Dermis blood vessel endothelial cell (primary cell): ENCODE measurements at regions not wholly inside any gene's neighbourhood (a gene's known extent, or its start where the extent isn't known, plus 50 kb on each side); places are given as distances from the start of the nearest gene placed in this dataset.

ENCODE experiments used
- DNase-seq: peaks from one replicate; pipeline ENCODE4 v3.0.0; 2010

DNA sequence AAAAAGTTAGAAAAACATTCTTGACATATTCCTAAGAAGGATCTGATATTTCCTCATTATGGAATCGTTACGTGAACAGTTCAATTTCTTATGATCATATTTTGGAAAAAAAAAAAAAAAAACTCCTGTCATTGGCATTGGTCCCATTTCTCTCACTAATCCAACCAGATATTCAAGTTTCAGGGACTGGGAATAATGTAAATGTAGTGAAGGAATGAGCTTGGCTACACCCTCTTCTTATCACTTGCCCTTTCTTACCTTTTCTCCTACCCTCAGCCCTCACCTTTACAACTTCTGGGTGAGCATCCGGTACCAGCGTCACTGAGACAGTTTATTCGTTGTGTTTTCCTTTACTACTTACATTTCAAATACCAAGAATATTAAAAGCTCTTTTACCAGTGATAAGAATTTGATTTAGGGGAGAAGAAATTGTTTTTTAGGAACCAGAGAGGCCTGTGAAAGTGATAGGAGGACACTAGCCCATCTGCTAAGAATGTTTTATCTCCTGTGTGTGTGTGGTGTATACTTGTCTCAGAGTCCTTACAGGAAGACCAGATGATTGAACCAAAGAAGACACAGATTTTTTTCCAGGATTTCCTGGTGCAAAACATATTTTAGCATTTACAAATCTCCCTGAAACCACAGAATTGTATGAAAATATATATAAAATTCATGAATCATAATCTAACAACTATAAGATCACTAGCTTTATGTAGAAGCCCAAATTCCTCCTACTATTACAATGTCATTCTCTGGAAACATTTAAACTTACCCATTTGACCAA is 946.7 kb downstream of the ZPLD1 start:
- no peak for DNase-seq

DNA sequence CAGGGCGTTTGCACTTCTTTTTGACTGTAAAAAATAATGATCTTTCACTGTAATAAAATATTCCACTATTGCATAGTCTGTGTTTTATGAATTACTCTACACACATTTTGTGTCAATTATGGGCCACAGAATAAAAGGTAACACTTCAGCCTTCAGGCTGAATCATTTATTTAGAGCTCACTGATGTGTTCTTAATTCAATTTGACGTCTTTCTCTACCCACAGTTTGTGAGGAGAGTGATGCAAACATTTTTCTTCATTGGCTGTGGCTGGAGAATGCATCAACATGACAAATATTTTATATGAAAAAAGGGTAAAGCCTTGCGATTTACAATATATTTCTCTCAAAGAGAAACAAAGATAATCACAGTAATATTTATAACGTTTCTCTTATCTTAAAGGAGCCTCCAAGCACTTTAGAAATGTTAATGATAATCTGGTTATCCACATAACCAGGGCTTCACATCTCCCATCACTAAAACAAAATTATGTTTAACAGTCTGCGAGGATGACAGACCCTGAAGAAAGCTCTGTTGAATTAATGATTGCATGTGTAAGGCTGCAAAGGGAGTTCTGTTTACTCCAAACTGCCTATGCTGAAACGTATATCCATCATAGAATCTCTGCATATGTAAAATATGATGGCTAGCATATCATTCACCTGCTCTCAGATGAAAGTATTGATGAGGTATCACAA is 951.3 kb downstream of the ZPLD1 start:
- DNase-seq, result no peak

DNA sequence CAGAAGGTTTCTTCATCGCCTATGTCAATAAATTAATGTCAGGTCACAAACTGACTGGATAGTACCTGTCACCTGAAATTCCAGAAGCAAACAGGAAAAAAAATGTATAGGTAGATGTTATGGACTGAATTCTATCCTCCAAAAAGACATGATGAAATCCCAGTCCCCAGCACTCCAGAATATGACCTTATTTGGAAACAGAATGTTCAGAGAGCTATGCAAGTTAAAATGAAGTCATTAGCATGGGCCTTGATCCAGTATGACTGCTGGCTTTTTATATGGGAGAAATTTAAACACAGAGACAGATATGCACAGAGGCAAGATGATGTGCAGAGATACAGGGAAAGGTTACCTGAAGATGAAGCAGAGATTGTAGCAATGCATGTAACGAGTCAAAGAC is 953.4 kb downstream of the ZPLD1 start:
- DNase-seq, result no peak

DNA sequence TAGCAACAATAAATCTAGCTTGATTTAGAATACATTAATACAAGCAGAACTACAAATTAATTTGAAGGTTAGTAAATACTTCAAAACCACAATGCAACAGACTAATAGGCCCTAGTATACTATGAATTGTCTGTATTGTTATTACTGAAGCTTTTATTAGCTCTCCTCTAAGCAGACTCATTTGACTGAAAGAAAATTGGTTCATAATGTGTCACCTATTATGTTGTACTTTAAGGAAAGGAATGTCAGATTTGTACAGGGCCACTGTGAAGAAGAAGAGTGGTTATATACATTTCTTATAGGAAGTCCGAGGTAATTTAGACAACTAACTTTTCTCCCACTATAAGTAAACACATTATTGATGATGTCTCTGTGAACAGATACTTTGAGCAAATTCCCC is 954.5 kb downstream of the ZPLD1 start:
- DNase-seq, result no peak

DNA sequence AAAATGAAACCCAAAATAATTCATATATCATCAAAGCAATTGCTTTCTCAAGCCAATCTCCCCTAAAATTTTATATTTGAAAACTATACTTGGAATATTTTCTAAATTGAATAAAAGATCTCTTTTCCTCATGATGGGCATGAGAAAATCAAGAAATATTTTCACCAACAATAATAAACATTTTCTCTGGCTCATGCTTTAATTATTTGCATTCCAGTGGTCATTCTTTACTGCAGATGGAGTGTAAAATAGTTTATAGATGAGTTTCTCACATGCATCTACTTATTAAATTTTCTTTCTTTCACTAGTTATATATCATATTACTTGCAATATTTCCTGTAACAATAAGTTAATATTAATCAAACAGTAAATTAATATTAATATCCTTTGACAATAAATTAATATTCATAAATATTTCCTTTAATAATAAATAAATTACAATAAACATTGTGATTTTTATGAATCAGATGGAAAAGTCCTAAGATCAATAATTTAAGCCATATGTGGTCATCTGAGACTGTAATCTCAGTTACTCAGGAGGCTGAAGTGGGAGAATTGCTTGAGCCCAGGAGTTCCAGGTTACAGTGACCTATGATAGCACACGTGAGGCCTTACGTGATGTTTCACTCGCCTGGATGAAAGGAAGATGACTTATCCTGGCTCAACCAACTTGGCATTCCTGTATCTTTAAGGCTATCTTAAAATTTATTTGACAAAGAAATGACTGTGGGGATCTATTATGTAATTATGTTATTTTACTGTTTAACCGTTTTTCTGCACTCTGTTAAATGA is 958.8 kb downstream of the ZPLD1 start:
- no peak for DNase-seq

DNA sequence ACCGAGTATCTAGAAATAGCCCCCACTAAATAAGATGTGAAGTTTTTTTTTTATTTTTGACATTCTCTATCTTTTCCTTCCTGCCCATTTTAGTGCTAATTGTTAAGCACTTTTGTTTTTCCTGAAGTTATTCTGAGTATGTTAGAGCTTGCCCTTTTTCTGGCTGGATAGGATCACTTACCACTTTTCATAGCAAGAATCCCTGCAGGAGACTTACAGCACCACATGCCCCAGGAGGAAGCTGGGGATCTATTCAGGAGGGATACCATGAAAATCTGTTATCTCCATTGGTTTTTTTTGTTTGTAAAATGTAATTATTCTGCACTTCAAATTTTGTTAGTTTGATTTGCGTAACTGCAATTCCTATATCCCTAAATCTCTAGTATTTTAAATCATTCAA is 968.4 kb downstream of the ZPLD1 start:
- DNase-seq, result no peak

DNA sequence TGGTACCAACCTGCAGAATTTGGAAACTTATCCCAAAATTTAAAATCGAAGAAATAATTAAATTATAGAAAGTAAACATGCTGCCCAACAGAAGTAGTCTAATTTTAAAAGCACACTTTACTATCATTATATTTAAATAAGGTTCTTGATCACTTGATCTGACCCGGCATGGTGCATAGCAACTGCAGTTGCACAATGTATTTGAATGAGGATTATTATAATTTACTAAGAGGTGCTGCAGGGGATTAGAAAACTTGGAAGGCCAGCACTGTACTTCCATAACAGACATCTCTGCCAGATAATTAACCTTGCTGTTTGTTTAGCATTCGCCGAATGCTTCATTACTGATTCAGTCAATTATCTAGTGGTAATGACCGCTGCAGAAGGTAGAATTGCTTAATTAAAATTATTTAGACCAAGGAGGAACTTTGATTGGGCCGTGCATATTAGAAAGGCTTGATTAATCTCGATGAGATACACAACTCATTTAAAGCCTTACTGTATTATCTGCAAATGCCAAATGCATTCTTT is 971.6 kb downstream of the ZPLD1 start:
- no peak for DNase-seq

DNA sequence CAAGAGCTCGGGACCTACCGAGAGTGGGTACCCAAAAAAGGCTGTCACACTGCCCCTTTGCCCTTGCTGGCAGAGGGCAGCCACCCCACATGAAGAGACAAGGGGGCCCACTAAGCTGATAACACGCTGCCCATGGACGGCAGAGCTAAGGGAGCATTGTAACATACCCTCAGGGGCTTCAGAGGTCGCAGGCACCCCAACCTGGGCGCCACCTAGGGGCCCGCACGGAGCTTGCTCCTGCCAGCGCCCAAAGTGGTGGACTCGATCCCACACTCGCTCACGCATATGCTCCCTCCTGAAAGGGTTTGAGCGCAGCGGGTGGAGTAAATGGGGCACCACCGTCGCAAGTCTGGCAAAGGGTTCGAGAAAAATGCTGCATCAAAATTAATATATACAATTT is 975.4 kb downstream of the ZPLD1 start:
- no peak for DNase-seq

DNA sequence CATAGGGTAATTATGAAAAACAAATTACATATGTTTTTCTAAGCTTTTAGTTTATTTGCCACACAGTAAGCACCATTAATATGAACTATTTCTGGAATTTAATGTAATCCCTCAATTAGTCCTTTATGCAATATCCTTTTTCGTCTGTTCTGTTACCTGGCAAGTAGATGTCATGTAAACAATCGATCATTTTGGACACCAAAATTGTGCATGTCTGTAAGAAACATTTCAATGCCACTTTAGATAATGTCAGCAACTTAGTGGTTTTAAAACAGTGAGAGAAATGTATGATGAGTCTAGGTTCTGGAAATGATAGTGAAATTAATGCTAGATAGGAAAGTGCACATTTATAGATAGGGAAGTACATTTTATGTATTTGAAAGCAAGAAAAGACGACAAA is 986.6 kb downstream of the ZPLD1 start:
- DNase-seq, result no peak

DNA sequence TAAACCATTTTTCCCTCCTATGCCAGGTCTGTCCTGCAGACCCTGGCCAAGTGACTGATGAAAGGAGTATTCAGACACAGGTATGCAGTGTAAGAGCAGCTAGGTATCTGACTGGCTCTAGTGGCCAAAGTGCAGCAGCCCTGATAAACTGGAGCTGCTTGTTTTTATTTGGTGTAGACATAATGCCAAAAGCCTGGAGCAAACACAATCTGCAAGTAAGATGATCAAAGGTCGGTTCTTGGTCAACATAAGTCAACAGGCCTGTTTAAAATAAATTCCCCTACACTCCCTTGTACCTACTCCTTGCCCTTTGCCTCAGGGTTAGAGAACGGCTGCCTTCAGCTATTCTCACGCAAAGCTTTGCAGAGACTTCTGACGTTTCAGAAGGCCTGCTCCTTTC is 1003.1 kb downstream of the ZPLD1 start:
- no peak for DNase-seq

DNA sequence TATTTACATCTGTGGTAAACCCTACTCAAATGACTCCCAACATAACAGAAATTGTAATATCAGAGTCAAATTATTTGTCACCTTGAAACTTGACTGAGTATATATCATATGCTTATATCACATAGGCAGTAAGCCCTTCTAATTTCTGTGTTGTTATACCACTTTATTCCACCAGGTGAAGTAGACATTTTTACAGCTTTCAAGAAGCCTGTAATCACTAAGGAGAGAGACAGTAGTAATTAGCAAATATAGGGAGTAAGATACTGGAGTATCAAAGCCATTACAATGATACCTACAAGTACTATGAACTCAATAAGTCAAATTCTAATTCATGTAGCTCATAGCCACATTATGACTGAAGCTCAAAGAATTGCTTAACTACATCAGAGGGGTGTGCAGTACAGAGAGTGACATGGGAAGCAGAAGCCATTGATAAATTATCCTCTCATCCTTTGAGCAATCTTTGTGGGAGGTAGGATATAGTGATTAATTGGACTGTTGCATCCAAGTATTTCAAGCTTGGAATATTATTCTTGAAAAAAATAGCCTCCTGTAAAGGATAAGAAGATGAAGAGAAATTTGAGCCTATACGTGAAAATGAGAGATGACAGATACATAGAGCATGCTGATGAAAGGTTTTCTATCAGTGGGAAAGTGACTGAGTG is 1005.9 kb downstream of the ZPLD1 start:
- DNase-seq, result no peak

DNA sequence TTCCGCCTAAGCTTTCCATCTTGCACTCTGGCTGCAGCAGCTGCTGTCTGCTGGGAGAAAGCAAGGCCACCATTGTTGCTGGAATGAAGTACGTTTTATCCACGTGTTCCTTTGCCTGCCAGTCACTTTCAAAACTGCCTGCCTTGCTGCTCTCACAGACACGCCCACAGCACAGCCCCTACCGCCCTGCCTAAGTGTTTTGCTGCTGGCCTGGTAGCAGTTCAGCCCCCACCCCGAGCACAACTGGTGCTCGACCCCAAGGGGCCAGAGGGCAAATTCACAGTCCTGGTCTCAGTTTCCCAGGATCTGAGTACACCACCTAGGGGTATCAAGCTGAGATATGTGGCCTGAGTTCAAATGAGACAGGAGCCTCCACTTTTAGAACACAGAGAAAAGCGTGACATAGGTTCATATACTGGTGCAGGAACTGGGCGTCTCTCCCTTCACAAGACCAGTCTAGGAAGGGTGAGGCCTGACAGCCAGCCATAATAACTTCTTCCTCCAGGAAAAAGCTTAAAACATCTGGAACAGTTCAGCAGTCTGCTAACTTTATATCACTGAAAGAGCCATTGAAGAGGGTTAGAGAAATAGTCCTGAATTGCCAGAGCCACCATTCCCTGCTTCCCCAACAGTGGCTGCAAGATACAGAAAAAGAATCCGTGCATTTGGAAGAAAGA is 1012.3 kb downstream of the ZPLD1 start:
- no peak for DNase-seq

DNA sequence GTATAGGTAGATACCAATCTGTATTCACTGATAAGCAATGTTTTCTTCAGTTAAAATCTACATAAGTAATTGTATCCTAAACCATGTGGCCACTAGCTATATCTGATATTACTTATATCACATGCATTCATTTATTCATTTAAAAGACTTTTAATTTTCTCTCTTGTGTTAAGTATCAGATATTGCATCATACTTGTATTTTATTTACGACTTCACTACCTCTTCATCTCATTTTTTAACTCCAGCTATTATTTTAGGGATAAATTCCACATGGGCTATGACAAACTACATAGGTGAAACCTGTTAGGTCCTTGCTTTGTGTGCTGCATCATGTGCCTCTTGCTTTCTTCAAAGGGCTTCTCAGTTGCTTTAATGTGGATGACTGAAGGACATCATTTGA is 1018.3 kb downstream of the ZPLD1 start:
- no peak for DNase-seq

DNA sequence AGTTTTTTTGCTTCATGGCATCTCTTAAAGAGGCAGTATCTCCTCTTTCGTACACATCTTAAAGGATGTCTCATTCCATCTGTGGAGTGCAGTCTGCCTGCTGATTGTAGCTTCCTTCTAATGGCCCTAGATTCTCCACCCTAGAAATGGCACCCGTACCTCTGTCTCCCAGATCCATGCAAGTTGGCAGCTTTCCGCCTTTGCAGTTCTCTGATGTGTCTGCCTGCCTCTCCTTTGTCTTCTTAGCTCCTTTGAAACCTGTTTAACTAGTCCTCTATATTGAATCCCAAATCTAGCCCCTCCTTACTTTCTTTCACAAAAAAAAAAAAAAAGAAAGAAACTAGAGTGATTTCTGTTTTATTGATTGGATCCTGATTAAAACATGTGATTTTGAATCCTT is 1025.0 kb downstream of the ZPLD1 start:
- DNase-seq, result no peak

DNA sequence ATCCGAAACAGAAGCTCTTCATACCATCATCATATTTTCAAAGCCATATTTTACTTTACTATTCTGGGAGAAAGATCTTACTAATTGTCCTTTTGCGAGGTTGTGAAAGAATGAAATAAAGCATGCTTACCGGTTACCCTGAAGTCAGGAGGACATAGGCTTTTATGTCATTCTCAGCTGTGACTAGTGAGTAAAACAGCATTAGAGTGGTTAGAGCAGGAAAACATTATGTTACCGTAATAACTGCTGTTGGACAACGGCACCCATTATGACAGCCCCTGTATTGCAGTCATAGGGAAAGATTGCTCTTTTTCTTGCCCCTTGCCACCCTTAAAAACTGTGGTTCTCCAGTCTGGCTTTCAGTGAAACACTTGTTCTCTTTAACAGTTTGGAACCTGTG is 1035.7 kb downstream of the ZPLD1 start:
- no peak for DNase-seq

DNA sequence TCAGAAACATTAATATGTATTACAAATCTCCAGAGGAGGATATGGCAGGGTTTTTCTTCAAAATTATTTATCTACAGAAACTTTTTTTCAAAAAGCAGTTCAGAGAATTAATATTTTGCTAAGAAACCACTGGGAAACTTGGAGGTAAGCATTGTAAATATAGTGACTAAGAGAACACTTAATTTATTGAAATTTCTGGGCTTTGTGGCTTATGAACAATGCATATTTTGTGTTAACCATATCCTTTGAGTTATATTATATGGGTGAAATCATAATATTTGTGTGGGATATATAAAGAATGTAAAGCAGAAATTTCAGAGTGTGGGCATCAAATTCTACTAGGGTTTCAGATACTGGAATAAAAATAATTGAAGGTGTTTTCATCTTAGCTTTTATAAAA is 1059.2 kb downstream of the ZPLD1 start:
- no peak for DNase-seq

DNA sequence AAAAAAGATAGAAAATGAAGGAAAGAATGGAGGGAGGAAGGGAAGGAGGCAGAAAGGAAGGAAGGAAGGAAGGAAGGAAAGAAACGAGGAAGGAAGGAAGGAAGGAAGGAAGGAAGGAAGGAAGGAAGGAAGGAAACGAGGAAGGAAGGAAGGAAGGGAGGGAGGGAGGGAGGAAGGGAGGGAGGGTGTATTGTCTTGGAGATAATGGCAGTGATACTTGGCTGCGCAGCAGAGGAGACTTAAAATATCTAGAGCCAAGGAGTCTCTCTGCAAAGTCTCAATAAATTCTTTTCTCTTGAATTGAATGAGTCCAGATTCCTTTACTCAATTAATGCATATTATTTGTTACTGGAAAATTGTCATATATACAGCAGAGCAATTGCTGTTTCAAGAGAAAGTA is 1059.7 kb downstream of the ZPLD1 start:
- no peak for DNase-seq

DNA sequence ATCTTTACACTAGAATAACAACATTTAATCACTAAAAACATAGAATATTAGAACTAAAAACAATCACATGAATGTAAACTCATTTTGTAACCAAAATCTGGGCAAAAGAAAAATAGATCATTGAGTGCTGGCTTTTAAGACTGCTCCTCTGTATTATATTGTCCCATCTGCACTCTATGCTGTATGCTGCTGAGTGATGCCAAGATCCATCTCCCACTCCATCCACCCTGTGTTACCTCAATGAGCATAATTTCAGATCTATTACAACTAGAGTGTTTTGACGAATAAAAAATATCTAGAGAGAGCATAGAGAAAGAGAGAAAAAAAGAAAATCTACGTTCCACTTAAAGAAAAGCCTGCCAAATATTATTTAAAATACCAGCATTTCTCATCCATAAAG is 1060.4 kb downstream of the ZPLD1 start:
- no peak for DNase-seq

DNA sequence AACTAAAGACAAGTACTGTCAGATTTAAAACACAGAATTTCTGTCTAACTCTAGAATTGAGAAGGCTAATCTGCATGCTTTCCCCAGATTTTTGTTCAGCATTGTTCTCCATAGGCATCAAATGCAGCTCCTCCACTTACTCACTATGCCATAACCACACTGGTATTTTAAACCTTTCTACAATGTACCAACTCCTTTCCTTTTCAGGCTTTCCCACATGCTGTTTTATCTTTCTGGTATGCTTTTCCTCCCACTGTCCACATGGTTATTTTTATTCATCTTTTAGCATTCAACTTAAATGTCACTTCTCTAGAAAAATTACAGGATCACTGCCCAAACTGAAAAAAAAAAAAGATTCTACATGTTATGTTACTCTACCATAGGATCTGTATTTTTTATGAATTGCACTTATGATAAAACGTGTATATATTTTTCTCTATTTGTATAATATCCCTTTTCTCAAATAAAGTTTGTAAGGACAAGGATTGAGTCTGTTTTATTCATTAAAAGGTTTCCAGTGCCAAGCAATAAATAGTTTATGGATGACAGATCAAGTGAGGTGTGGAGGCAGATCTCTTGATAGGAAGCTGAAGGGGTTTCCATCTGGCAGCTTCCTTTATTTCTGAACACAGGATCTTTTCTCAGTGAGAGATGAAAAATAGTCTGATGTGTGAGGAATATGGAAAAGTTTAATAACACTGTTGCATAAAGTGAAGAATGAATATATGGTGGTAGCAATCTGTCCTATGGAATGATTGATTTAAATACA is 1064.5 kb downstream of the ZPLD1 start:
- DNase-seq, result no peak

DNA sequence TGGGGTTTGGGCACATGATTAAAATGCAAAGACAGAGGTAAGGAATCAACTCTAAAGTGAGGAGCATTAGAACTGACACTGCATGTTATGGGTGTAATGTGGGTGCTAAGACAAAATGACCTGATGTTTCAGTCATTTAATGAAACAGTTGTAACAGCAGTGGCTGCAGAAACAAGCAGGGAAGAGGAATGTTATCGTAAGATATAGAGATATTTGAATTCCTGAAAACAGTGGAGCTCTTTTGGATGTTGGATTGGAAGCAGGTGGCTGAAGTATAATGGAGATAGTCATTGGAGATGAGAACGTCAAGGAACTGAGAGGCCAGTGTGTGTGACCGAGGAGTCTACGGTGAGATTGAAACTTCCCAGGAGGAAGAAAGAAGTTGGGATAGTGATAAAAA is 1065.2 kb downstream of the ZPLD1 start:
- DNase-seq, result no peak

DNA sequence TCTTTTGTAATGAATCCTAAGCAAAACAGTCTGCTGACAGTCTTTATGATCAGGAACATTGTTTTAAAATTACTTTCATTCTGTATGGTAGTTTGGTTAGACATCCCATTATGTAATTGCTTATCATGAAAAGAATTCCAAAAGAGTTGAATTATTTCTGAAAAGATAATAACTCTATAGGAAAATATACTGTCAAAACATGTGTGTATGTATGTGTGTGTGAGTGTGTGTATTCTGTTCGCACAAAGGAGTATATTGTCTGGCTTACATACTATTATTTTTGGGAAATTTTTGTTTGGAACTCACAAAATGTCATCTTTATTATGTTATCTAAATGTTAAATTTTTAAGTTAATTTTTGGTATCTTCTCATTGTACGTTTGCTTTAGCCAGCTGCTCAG is 1075.9 kb downstream of the ZPLD1 start:
- DNase-seq, result no peak

DNA sequence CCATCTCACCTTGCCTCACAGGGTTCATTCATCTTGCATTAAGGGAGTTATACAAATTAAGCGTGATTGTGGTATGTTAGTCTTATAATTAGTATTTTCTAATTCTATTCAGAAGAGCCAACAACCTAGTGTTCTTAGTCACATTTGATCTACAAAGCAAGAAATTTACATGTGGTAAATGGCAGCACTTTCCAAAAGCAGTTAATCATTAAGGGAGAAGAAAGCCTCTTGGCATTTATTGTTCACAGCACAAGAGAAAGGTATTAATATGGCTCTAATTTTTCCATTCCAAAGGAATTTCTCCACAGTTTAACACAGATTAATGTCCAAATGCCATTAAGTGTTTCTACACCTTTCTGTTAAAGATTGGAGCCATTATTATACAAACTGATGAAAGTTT is 1077.1 kb downstream of the ZPLD1 start:
- DNase-seq, result no peak
